ENCODE measurements at regions not wholly inside any gene's neighbourhood (a gene's known extent, or its start where the extent isn't known, plus 50 kb on each side); places are given as distances from the start of the nearest gene placed in this dataset.

- DNase-seq = no peak
These were observed 1664.0 kb downstream of the EFNB2 start for GRCh38 chr13:104871456-104871855.

GRCh38 chr13:104869501-104869900 lies 1666.0 kb downstream of the EFNB2 start:
- DNase-seq = no peak

- no peak for DNase-seq
These were observed 1666.7 kb downstream of the EFNB2 start for GRCh38 chr13:104868806-104869205.

DNA sequence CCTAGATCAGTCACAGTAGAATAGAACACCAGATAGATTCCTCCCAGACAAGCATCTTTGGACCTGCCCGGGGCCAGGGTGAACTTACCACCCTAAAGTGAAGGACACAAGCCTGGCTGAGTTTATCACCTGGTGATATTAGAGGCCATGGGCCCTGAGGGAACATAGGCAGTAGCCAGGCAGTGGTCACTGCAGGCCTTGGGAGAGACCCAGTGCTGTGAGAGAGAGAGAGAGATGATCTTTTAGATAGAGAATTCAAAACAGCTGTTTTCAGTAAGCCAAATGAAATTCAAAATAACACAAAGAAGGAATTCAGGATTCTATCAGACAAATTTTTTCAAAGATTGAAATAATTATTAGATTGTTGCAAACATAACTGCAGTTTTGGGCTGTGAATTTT lies 1679.9 kb downstream of the EFNB2 start:
- DNase-seq = no peak

DNA sequence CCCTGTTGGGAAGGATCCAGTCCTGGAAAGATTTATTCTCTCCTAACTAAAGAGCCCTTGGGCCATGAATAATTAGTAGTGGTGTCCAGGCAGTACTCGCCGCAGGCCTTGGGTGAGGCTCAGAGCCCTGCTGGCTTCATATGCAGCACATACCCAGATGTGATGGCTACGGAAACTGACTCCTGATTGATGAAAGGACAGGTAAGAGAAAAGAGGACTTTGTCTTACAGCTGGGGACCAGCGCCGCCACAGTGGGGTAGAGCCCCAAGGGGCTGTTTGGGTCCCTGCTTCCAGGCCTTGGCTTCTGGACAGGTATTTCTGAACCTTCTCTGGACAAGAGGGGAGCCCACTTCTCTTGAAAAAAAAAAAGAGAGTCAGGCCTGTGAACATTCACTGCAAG lies 1680.8 kb downstream of the EFNB2 start:
- DNase-seq = no peak

DNA sequence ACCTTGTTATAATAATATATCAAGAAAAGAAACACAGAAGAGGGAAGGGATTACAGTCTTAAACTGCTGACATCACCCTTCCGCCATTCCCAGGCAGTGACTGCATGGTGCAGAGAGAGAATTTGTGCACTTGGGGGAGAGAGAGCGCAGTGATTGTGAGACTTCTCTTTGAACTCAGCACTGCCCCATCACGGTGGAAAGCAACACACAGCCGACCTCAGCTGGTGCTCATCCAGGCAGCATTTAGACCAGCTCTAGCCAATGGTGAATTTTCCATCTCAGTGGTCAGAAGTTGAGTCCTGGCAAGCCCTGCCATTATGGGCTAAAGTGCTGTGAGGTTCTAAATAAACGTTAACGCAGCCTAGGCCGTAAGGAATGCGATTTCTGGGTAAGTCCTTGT lies 1681.5 kb downstream of the EFNB2 start:
- DNase-seq = no peak

- no peak for DNase-seq
These were observed 1687.5 kb downstream of the EFNB2 start for GRCh38 chr13:104847922-104848321.

GRCh38 chr13:104843401-104843800 lies 1692.1 kb downstream of the EFNB2 start:
- DNase-seq = no peak

DNA sequence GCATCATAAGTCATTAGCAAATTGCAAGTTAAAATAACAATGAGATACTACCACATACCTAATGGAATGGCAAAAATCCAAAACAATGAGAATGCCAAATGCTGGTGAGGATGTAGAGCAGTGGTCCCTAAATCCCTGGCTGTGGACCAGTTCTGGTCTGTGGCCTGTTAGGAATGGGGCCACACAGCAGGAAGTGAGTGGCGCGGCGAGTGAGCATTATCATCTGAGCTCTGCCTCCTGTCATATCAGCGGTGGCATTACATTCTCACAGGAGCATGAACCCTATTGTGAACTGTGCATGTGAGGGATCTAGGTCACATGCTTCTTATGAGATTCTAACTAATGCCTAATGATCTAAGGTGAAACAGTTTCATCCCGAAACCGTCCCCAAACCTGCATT lies 1694.4 kb downstream of the EFNB2 start:
- DNase-seq = no peak

DNA sequence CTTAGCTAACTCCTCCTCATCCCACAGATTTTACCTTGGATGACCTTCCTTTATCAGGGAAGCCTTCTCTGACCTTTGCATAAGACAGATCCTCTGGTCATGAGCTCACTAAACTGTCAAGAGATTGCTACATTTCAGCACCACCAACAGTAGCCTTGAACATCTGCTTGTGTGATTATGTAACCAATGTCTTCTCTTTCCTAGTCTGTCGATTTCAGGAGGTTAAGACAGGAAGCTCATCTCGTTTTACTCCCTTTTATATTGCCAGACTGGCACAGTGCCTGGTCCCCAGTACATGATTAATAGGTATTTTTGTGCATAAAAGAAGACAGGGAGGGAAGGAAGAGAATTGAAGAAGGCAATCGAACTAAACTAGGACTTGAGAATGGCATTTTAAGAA lies 1697.7 kb downstream of the EFNB2 start:
- DNase-seq = no peak

DNA sequence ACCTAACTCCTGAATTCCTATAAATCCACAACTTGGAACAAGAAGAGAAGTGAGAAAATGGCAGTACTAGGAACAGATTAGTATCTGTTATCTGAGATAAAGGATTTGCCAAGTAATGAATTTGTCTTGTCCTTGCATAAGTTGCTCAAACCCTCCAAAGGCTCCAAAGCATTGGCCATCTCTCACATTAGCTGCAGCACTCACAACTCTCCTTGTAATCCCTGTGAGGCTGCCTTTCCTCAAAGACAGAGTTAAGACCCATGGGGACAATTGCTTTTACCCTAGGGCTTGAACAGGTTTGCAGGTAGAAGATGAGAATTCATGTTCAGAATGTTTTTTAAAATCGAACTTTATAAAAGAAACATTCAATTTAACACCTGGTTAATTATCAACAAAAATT lies 1702.2 kb downstream of the EFNB2 start:
- DNase-seq = no peak

DNA sequence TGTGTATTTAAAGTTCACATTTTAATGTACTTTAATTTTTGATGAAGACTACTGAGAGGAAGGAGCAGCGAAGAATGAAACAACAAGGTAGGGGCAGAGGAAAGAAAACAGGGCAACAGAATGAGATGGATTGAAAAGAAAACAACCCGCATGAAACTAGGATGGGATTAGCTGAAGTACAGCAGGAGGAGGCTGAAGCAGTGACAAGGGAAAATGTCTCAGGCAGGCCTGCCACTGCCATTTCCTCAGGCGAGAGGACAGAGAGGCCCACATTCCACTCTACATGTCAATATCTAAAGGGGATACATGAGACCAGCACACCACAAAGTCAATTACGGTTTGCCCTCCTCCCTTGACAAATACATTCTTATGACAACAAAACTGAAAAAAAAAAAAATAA lies 1703.2 kb downstream of the EFNB2 start:
- DNase-seq = no peak

DNA sequence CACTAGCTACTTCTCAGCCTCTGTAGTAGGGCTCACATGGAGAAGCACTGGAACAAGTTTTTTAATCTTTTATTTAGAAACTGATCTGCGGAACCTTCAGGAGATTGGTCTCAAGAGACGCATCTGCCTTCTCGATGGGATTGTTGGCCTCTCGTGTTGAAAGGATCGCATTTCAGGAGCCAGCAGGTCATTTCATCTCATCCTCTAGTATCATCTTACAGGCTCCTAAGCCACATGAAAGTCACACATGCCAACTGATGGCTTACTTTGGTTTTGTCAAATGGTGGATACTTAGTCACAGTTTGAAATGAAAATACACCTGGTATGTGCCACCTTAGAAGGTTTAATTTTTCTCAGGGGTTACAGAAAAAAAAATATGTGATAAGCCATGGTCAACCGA lies 1703.6 kb downstream of the EFNB2 start:
- no peak for DNase-seq

- DNase-seq = no peak
These were observed 1711.8 kb downstream of the EFNB2 start for GRCh38 chr13:104823709-104824108.

DNA sequence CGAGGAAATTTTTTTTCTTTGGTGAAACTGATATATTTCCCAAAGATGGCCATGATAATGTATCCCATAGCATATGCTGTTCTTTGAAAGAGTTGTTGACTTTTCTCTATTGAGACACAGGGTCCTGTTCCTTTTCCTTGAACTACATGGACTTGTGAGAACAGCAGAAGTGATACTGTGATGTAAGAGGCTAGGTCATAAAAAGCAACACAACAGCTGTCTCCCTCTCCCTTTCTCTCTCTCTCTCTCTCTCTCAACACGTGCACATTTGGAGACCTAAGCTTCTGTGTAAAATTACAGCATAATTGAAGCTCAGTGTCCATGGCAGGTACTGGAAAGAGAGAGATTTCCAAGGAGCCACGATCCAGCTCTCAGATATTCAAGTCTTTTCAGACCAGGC lies 1712.4 kb downstream of the EFNB2 start:
- no peak for DNase-seq

- no peak for DNase-seq
These were observed 1718.2 kb downstream of the EFNB2 start for GRCh38 chr13:104817271-104817670.

DNA sequence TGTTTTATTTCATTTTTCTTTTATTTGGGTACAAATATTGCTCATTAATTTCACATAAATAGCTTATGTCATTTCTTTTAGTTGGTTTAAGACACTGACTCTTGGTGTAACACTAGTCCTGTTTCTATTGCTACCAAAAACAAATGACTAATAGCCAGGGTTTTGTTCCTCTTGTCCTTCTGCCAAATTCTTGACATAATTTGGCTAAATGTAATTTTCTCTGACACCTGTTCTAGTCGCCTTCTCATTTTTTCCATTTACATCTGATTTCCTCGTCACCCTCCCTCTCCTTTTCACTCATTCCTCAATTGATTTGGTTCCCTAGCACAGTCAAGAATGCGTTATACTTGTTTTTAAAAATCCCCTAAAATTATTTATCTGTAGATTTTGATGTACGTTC lies 1718.7 kb downstream of the EFNB2 start:
- no peak for DNase-seq

DNA sequence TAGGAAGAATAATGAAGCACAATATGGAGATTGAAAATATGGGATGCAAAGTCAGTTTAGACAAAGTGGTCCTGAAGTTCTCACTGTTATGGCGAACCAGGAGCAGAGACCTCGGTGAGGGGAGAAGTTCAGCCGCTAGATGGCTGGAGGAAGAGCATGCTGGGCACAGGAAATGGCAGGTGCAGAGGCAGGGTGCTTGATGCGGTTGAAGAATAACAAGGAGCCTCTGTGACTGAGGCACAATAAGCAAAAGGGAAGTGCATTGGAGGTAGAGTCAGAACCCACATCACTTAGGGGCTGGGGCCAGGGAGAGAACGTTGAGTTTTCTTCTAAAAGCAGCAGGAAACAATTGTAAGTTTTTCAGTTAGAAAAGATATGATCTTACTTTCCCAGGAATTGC lies 1725.2 kb downstream of the EFNB2 start:
- no peak for DNase-seq

GRCh38 chr13:104809483-104809882 lies 1726.0 kb downstream of the EFNB2 start:
- DNase-seq = no peak

GRCh38 chr13:104805346-104805745 lies 1730.1 kb downstream of the EFNB2 start:
- no peak for DNase-seq

GRCh38 chr13:104799152-104799551 lies 1732.9 kb upstream of the SLC10A2 start:
- no peak for DNase-seq

DNA sequence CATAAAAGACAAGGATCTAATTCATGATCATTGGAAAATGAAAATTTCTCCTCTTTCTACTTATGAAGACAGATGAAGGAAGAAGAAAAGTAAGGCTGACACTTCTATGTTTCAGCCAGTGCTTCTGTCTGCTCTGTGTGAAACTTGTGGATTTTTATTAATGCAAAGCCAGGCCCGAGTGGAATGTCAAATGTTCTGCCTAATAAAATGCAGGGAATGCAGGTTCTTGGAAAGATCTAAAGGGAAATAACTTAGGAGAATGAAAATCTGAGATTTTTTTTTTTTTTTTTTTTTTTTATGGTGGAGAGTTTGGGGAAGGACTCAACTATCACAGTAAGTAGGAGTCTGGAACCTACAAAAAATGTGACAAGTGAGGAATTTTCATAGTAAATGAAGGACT lies 1732.3 kb upstream of the SLC10A2 start:
- DNase-seq = no peak

DNA sequence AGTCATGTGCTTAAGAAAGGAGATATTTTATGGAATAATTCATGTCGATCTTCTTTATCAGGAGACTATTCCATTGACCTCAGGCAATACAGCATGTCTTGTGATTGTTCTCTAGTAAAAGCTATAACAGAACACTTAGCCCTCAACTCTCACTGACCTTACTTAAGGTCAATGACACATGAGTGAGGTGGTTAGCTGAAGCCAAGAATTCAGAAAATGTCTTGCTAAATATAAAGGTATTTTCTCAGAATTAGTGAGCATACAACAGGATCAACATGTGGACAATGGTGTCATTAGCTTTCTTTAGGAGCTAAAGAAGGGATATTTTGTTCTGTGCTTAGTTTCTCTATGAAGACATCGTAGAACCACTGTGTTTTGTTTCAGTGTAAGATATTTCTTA lies 1730.4 kb upstream of the SLC10A2 start:
- DNase-seq = no peak

DNA sequence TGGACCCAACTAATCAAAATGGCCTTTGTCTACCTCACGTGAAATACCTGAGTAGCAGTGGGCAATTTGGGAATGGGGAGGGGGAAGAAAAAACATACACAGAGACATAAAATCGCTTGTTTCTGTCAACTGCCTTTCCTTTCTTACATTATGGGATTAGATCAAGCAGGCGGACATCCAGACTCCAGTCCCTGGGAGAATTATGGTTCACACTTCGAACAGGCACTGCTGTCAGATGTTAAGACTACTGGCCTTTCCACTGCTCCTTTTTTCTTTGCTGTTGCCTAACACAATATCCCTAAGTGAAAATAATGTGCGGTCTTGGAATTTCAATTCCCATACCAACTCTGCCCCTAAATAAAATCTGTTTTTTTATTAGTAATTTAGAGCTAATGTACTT lies 1719.7 kb upstream of the SLC10A2 start:
- no peak for DNase-seq

GRCh38 chr13:104784891-104785290 lies 1718.7 kb upstream of the SLC10A2 start:
- DNase-seq = no peak

DNA sequence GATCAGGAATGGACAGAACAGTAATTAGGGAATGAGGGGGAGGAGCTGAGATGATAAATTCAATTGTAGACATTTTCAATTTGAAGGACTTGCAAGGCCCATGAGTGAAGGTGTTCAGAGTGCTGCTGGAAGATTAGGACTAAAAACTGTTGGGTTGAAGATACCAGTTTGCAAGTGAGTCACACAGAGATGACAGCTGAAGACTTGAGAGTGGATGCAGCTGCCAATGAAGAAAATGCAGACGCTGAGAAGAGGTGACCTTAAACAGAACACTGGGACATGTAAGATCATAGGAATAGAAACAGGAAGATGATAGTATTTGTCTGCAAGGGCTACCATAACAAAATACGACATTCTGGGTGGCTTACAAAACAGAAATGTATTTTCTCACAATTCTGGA lies 1716.5 kb upstream of the SLC10A2 start:
- DNase-seq = no peak

All from activated naive CD4-positive, alpha-beta T cell treated with anti-CD3 and anti-CD28 coated beads, Interleukin-2, amount 50 U/mL, for 16 hours (primary cell).